HCT116 (cell line): ENCODE measurements at regions not wholly inside any gene's neighbourhood (a gene's known extent, or its start where the extent isn't known, plus 50 kb on each side); places are given as distances from the start of the nearest gene placed in this dataset.

Experiments used
- ATAC-seq: fragments of 200-7000 bp; cut with Tn5 transposase; 2 replicates; pipeline ENCODE4 v1.9.1; 2020; ENCODE audit warnings: mild to moderate bottlenecking, moderate library complexity
- BruUV-seq: library from RNA; stranded (reverse); fragments of 400-500 nt; replicated peaks from 2 replicates; lab custom pipeline; 2021; lab: Mats Ljungman, UMichigan
- CTCF ChIA-PET: fragments of 300-600 bp; sonication (Branson Sonifier 250); formaldehyde crosslinking; loops from one replicate; lab custom pipeline; 2021; ENCODE audit warnings: antibody characterized with exemption; lab: Charles Lee
- POLR2A ChIA-PET: fragments of 300-600, 350-600 bp; sonication (Branson Sonifier 250); formaldehyde crosslinking; loops from one replicate; lab custom pipeline; 2021; ENCODE audit warnings: antibody characterized with exemption; lab: Charles Lee
- RAD21 ChIA-PET, 2 experiments: fragments of 300-600 bp; sonication (Branson Sonifier 250); formaldehyde crosslinking; loops; one replicate each; lab custom pipeline; 2023; ENCODE audit warnings: low total read pairs in 2 of 2; ENCODE audit not compliant: uncharacterized antibody in 2 of 2, unreplicated experiment in 2 of 2, low non-redundant PET in 1 of 2; lab: Charles Lee
- DNase-seq: peaks from one replicate; pipeline ENCODE4 v3.0.0-alpha.2; 2010; ENCODE audit warnings: low read depth, low spot score
- H2AFZ ChIP-seq: fragments of 200-600 bp; shearing (Covaris generic), sonication (generic); 2 replicates; pipeline ENCODE4 v1.6.1; 2017; ENCODE audit warnings: low read depth, mixed run types, mixed read lengths, antibody characterized with exemption, low read length; ENCODE audit not compliant: poor library complexity, severe bottlenecking
- H3K27ac ChIP-seq: 2 replicates; pipeline ENCODE4 v1.5.1; 2012; ENCODE audit warnings: low read depth, low read length
- H3K27me3 ChIP-seq: fragments of 200-600 bp; sonication (generic); 2 replicates; pipeline ENCODE4 v1.6.1; 2016; ENCODE audit warnings: mixed run types, low read length, mixed read lengths; ENCODE audit not compliant: insufficient read depth
- H3K36me3 ChIP-seq, 2 experiments: fragments of 200-500 bp in 1 of 2; fragments of 200-600 bp in 1 of 2; sonication (Bioruptor generic) in 1 of 2; sonication (generic) in 1 of 2; 2 replicates each; pipeline versions ENCODE4 v1.5.1 to v1.6.1; 2014 to 2016; ENCODE audit warnings: low read length in 2 of 2, inconsistent platforms in 1 of 2, mixed read lengths in 1 of 2, mixed run types in 1 of 2; ENCODE audit not compliant: insufficient read depth in 2 of 2, control insufficient read depth in 1 of 2
- H3K4me1 ChIP-seq, 2 experiments: fragments of 200-600 bp in 1 of 2; sonication (generic) in 1 of 2; 2 replicates each; pipeline versions ENCODE4 v1.5.1 to v1.6.1; 2012 to 2017; ENCODE audit warnings: low read length in 2 of 2, inconsistent platforms in 1 of 2, mild to moderate bottlenecking in 1 of 2, mixed read lengths in 1 of 2, mixed run types in 1 of 2, moderate library complexity in 1 of 2; ENCODE audit not compliant: insufficient read depth in 2 of 2, control insufficient read depth in 1 of 2
- H3K4me2 ChIP-seq: fragments of 200-600 bp; sonication (generic); 2 replicates; pipeline ENCODE4 v1.6.1; 2017; ENCODE audit warnings: mixed run types, low read length, mixed read lengths
- H3K4me3 ChIP-seq, 2 experiments: fragments of 200-600 bp in 1 of 2; sonication (generic) in 1 of 2; replicated peaks in 1 of 2; 2 replicates each; pipeline ENCODE4 v1.5.1; 2011 to 2016; ENCODE audit warnings: low read length in 2 of 2, control low read depth in 1 of 2, low read depth in 1 of 2, mild to moderate bottlenecking in 1 of 2, mixed read lengths in 1 of 2, mixed run types in 1 of 2
- H3K79me2 ChIP-seq: fragments of 200-600 bp; sonication (generic); 2 replicates; pipeline ENCODE4 v1.6.1; 2017; ENCODE audit warnings: mild to moderate bottlenecking, mixed run types, low read length, moderate library complexity, mixed read lengths; ENCODE audit not compliant: insufficient read depth
- H3K9ac ChIP-seq: fragments of 200-600 bp; sonication (generic); 2 replicates; pipeline ENCODE4 v1.6.1; 2016; ENCODE audit warnings: low read length, mixed read lengths
- H3K9me2 ChIP-seq: fragments of 200-600 bp; sonication (generic), shearing (Covaris generic); 2 replicates; pipeline ENCODE4 v1.6.1; 2017; ENCODE audit warnings: mixed run types, mild to moderate bottlenecking, moderate library complexity; ENCODE audit not compliant: insufficient read depth
- H3K9me3 ChIP-seq, 2 experiments: fragments of 200-500 bp in 1 of 2; fragments of 200-600 bp in 1 of 2; sonication (Bioruptor generic) in 1 of 2; sonication (generic) in 1 of 2; 2 replicates each; pipeline ENCODE4 v1.6.1; 2014 to 2017; ENCODE audit warnings: low read length in 2 of 2, mixed read lengths in 2 of 2, inconsistent platforms in 1 of 2, low read depth in 1 of 2, mild to moderate bottlenecking in 1 of 2, mixed run types in 1 of 2, moderate library complexity in 1 of 2; ENCODE audit not compliant: control insufficient read depth in 1 of 2, insufficient read depth in 1 of 2
- H4K20me1 ChIP-seq: fragments of 200-600 bp; sonication (generic), shearing (Covaris generic); 2 replicates; pipeline ENCODE4 v1.6.1; 2017; ENCODE audit warnings: mixed run types, mild to moderate bottlenecking, moderate library complexity; ENCODE audit not compliant: insufficient read depth
- CBX3 ChIP-seq: IDR thresholded peaks from 2 replicates; pipeline ENCODE4 v1.6.1; 2012; ENCODE audit warnings: low read depth
- CEBPB ChIP-seq: IDR thresholded peaks from 2 replicates; pipeline ENCODE4 v1.6.1; 2012; ENCODE audit warnings: low read depth
- ELF1 ChIP-seq: IDR thresholded peaks from 2 replicates; pipeline ENCODE4 v1.6.1; 2012; ENCODE audit warnings: low read depth, borderline replicate concordance
- EZH2 ChIP-seq: fragments of 200-600 bp; sonication (generic); IDR thresholded peaks from 2 replicates; pipeline ENCODE4 v1.6.1; 2017; ENCODE audit warnings: antibody characterized with exemption, mixed run types
- FOSL1 ChIP-seq: IDR thresholded peaks from 2 replicates; pipeline ENCODE4 v1.6.1; 2012; ENCODE audit warnings: low read depth
- POLR2A ChIP-seq: IDR thresholded peaks from 2 replicates; pipeline ENCODE4 v1.7.0; 2011; ENCODE audit warnings: borderline replicate concordance; ENCODE audit not compliant: insufficient read depth, insufficient read length; ENCODE audit errors: extremely low read depth
- RAD21 ChIP-seq: IDR thresholded peaks from 2 replicates; pipeline ENCODE4 v1.6.1; 2012; ENCODE audit warnings: low read depth, mild to moderate bottlenecking
- SIN3A ChIP-seq: IDR thresholded peaks from 2 replicates; pipeline ENCODE4 v1.6.1; 2012; ENCODE audit warnings: low read depth
- SP1 ChIP-seq: IDR thresholded peaks from 2 replicates; pipeline ENCODE4 v1.6.1; 2012; ENCODE audit warnings: low read depth
- TCF7L2 ChIP-seq: IDR thresholded peaks from 2 replicates; pipeline ENCODE4 v1.7.0; 2011; ENCODE audit warnings: borderline replicate concordance, inconsistent platforms; ENCODE audit not compliant: insufficient read depth, insufficient read length; ENCODE audit errors: extremely low read depth
- YY1 ChIP-seq: IDR thresholded peaks from 2 replicates; pipeline ENCODE4 v1.6.1; 2011; ENCODE audit warnings: low read length, low read depth, moderate library complexity, mild to moderate bottlenecking; ENCODE audit not compliant: insufficient replicate concordance; ENCODE audit errors: extremely low read depth
- ZNF274 ChIP-seq: fragments of 200-500 bp; sonication (Bioruptor generic); IDR thresholded peaks from 2 replicates; pipeline ENCODE4 v1.6.1; 2014; ENCODE audit warnings: mild to moderate bottlenecking, low read depth, low read length, inconsistent platforms
- intact Hi-C: fragments of 100-400 bp; cut with micrococcal nuclease; formaldehyde crosslinking; loops from 2 replicates; pipeline ENCODE4 v1.10.0; 2022
- TF ChIP-seq, protein P1 (sequence below), 3 experiments: fragments of 200-600 bp in 1 of 3; sonication (generic) in 1 of 3; IDR thresholded peaks in 2 of 3; conservative IDR thresholded peaks in 1 of 3; 2 replicates each; pipeline ENCODE4 v1.5.1; 2012 to 2017; ENCODE audit warnings: low read depth in 2 of 3, low read length in 2 of 3, antibody characterized with exemption in 1 of 3, borderline replicate concordance in 1 of 3, control low read depth in 1 of 3, mild to moderate bottlenecking in 1 of 3, mixed read lengths in 1 of 3, mixed run types in 1 of 3, moderate library complexity in 1 of 3; ENCODE audit not compliant: insufficient read depth in 1 of 3
- TF ChIP-seq, protein P2 (sequence below): IDR thresholded peaks from 2 replicates; pipeline ENCODE4 v1.6.1; 2012
- TF ChIP-seq, protein P3 (sequence below): IDR thresholded peaks from 2 replicates; pipeline ENCODE4 v1.6.1; 2012; ENCODE audit warnings: low read depth
- TF ChIP-seq, protein P4 (sequence below): IDR thresholded peaks from 2 replicates; pipeline ENCODE4 v1.6.1; 2012

DNA sequence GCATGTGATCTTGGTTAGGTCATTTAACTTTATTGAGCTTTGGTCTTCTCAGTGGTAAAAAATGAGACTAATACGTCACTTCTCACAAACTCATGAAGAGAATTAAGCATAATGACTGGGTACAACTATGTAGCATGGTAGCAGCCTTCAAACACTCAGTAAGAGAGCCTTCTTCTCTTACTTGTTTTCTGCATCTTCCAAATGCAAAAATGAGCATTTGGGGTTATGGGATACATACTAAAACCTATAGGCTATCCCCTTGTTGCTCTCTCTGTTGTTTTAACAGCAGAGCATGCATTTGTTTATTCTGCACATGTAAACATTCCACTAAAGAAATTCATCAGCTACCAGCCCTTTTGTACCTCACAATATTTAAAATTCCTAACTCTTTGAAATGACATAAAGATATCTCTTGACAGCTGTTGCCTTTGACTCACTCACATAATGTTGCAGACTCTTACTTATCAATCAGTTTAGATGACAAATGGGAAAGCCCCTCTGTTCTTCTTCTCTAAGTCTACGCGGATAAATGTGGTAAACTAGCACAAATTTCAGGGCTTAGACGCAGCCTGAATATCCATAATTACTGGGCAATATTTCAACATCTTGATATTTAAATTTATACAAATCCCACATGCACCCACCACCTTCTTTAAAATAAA, 327.3 kb upstream of the SATB1 start:
- Histone ChIP-seq H3K4me2 (no peak overlapping the region), H3K9me3 (0 out of 4 replicates have a peak, but pooled peaks cover 0 to 3% of the 10 kb centered on the region in 2 experiments), H4K20me1 (no peaks in the 10 kb centered on the region; the same call in 1 of the 2 replicates), H3K4me1 (no peaks in the 10 kb centered on the region), H3K9ac (no peak overlapping the region), H3K79me2 (no peaks in the 10 kb centered on the region)
- ChIA-PET POLR2A (no interaction called here), CTCF (no interaction called here)
- no peak for DNase-seq
- no TSS peak for BruUV-seq
- intact Hi-C loops = loop anchor here (10.0 kb wide), 1 partner anchor 858 kb away; no protein-coding TSS in a partner anchor
- no peak for ATAC-seq
- TF ChIP-seq, protein P1, sequence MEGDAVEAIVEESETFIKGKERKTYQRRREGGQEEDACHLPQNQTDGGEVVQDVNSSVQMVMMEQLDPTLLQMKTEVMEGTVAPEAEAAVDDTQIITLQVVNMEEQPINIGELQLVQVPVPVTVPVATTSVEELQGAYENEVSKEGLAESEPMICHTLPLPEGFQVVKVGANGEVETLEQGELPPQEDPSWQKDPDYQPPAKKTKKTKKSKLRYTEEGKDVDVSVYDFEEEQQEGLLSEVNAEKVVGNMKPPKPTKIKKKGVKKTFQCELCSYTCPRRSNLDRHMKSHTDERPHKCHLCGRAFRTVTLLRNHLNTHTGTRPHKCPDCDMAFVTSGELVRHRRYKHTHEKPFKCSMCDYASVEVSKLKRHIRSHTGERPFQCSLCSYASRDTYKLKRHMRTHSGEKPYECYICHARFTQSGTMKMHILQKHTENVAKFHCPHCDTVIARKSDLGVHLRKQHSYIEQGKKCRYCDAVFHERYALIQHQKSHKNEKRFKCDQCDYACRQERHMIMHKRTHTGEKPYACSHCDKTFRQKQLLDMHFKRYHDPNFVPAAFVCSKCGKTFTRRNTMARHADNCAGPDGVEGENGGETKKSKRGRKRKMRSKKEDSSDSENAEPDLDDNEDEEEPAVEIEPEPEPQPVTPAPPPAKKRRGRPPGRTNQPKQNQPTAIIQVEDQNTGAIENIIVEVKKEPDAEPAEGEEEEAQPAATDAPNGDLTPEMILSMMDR (IDR thresholded peaks at IDR 0.05 in 2 of 3, conservative IDR thresholded peaks at IDR 0.05 in 1 of 3; ENCODE audit: borderline replicate concordance in 1 of 3, insufficient read depth in 1 of 3, low read depth in 2 of 3, low read length in 2 of 3) = no peak
- TF ChIP-seq CBX3 (no peak), YY1 (no peak), FOSL1 (no peak), CEBPB (no peak), ELF1 (no peak), SP1 (no peak), ZNF274 (no peak), TCF7L2 (no peak), SIN3A (no peak), RAD21 (no peak), POLR2A (no peak), EZH2 (no peak)
- TF ChIP-seq, protein P2, sequence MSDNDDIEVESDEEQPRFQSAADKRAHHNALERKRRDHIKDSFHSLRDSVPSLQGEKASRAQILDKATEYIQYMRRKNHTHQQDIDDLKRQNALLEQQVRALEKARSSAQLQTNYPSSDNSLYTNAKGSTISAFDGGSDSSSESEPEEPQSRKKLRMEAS = no peak
- TF ChIP-seq, protein P3, sequence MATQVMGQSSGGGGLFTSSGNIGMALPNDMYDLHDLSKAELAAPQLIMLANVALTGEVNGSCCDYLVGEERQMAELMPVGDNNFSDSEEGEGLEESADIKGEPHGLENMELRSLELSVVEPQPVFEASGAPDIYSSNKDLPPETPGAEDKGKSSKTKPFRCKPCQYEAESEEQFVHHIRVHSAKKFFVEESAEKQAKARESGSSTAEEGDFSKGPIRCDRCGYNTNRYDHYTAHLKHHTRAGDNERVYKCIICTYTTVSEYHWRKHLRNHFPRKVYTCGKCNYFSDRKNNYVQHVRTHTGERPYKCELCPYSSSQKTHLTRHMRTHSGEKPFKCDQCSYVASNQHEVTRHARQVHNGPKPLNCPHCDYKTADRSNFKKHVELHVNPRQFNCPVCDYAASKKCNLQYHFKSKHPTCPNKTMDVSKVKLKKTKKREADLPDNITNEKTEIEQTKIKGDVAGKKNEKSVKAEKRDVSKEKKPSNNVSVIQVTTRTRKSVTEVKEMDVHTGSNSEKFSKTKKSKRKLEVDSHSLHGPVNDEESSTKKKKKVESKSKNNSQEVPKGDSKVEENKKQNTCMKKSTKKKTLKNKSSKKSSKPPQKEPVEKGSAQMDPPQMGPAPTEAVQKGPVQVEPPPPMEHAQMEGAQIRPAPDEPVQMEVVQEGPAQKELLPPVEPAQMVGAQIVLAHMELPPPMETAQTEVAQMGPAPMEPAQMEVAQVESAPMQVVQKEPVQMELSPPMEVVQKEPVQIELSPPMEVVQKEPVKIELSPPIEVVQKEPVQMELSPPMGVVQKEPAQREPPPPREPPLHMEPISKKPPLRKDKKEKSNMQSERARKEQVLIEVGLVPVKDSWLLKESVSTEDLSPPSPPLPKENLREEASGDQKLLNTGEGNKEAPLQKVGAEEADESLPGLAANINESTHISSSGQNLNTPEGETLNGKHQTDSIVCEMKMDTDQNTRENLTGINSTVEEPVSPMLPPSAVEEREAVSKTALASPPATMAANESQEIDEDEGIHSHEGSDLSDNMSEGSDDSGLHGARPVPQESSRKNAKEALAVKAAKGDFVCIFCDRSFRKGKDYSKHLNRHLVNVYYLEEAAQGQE = no peak
- TF ChIP-seq, protein P4, sequence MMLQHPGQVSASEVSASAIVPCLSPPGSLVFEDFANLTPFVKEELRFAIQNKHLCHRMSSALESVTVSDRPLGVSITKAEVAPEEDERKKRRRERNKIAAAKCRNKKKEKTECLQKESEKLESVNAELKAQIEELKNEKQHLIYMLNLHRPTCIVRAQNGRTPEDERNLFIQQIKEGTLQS = no peak
- TF ChIP-seq, all 23 proteins: peak for 0
- H3K27me3 ChIP-seq = no peaks in the 10 kb centered on the region
- no peak overlapping the region for H2AFZ ChIP-seq
- H3K36me3 ChIP-seq = no peaks in the 10 kb centered on the region
- no peak overlapping the region for H3K4me3 ChIP-seq
- H3K27ac ChIP-seq = no peak overlapping the region
- RAD21 ChIA-PET = no interaction called here
- H3K9me2 ChIP-seq = no peaks in the 10 kb centered on the region
